ENCODE measurements at regions not wholly inside any gene's neighbourhood (a gene's known extent, or its start where the extent isn't known, plus 50 kb on each side); places are given as distances from the start of the nearest gene placed in this dataset.

DNA sequence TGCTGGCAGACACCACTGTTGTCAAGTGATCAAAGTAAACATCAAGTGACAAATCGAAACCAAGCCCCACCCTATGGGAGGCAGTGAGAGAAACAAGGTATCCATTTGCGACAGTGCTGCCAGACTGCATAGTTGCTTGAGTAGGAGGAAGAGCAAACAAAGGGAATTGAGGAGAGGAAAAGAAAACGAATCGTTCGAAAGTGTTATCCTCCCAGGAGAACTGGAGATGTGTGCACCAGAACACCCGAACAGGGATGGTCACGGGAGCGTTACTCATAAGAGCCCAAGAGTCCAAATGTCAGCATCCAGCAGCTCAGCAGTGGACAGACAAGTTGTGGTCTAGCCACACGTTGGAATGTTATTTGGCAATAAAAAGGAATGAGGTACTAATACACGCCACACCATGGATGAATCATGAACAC is 58.4 kb upstream of the NUP50 start:
- TF ChIP-seq POLR2A (IDR thresholded peaks at IDR 0.05) = no peak
- TF ChIP-seq, protein P1, sequence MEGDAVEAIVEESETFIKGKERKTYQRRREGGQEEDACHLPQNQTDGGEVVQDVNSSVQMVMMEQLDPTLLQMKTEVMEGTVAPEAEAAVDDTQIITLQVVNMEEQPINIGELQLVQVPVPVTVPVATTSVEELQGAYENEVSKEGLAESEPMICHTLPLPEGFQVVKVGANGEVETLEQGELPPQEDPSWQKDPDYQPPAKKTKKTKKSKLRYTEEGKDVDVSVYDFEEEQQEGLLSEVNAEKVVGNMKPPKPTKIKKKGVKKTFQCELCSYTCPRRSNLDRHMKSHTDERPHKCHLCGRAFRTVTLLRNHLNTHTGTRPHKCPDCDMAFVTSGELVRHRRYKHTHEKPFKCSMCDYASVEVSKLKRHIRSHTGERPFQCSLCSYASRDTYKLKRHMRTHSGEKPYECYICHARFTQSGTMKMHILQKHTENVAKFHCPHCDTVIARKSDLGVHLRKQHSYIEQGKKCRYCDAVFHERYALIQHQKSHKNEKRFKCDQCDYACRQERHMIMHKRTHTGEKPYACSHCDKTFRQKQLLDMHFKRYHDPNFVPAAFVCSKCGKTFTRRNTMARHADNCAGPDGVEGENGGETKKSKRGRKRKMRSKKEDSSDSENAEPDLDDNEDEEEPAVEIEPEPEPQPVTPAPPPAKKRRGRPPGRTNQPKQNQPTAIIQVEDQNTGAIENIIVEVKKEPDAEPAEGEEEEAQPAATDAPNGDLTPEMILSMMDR (IDR thresholded peaks at IDR 0.05 in 8 of 11, conservative IDR thresholded peaks at IDR 0.05 in 3 of 11) = no peak
